ENCODE measurements at regions not wholly inside any gene's neighbourhood (a gene's known extent, or its start where the extent isn't known, plus 50 kb on each side); places are given as distances from the start of the nearest gene placed in this dataset.

GRCh38 chr2:156663757-156664409 is 227.7 kb downstream of the GPD2 start:
- H3K9me2 ChIP-seq (ENCODE audit: low read depth, low read length), result no peaks in the 10 kb centered on the region
- no peaks in the 10 kb centered on the region for H3K79me2 ChIP-seq (ENCODE audit: insufficient read depth, low read length)
- H3K27me3 ChIP-seq (ENCODE audit: insufficient read depth, low read length), result no peaks in the 10 kb centered on the region
- TF ChIP-seq, protein P1, sequence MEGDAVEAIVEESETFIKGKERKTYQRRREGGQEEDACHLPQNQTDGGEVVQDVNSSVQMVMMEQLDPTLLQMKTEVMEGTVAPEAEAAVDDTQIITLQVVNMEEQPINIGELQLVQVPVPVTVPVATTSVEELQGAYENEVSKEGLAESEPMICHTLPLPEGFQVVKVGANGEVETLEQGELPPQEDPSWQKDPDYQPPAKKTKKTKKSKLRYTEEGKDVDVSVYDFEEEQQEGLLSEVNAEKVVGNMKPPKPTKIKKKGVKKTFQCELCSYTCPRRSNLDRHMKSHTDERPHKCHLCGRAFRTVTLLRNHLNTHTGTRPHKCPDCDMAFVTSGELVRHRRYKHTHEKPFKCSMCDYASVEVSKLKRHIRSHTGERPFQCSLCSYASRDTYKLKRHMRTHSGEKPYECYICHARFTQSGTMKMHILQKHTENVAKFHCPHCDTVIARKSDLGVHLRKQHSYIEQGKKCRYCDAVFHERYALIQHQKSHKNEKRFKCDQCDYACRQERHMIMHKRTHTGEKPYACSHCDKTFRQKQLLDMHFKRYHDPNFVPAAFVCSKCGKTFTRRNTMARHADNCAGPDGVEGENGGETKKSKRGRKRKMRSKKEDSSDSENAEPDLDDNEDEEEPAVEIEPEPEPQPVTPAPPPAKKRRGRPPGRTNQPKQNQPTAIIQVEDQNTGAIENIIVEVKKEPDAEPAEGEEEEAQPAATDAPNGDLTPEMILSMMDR (IDR thresholded peaks at IDR 0.05; ENCODE audit: low read length), result no peak
- no peak for TF ChIP-seq EZH2 (IDR thresholded peaks at IDR 0.05; ENCODE audit: borderline replicate concordance, low read length)
- no peaks in the 10 kb centered on the region for H3K36me3 ChIP-seq (ENCODE audit: insufficient read depth, low read length)
- H2AFZ ChIP-seq (ENCODE audit: low read length), result no peak overlapping the region
- H3K9me3 ChIP-seq (ENCODE audit: low read length), result no peaks in the 10 kb centered on the region
- no peaks in the 10 kb centered on the region for H3K4me1 ChIP-seq (ENCODE audit: insufficient read depth, low read length, severe bottlenecking)
- no peak overlapping the region for H3K4me3 ChIP-seq (ENCODE audit: low read depth, low read length, poor library complexity, severe bottlenecking)
- H3K4me2 ChIP-seq (ENCODE audit: low read length), result no peak overlapping the region
- no peak overlapping the region for H3K9ac ChIP-seq (ENCODE audit: low read length)
- no peaks in the 10 kb centered on the region for H4K20me1 ChIP-seq (ENCODE audit: insufficient read depth, low read length)
- no peak overlapping the region for H3K27ac ChIP-seq (ENCODE audit: low read depth, low read length, poor library complexity, severe bottlenecking)
- H3F3A ChIP-seq (ENCODE audit: insufficient read depth, low read length), result no peaks in the 10 kb centered on the region

DNA sequence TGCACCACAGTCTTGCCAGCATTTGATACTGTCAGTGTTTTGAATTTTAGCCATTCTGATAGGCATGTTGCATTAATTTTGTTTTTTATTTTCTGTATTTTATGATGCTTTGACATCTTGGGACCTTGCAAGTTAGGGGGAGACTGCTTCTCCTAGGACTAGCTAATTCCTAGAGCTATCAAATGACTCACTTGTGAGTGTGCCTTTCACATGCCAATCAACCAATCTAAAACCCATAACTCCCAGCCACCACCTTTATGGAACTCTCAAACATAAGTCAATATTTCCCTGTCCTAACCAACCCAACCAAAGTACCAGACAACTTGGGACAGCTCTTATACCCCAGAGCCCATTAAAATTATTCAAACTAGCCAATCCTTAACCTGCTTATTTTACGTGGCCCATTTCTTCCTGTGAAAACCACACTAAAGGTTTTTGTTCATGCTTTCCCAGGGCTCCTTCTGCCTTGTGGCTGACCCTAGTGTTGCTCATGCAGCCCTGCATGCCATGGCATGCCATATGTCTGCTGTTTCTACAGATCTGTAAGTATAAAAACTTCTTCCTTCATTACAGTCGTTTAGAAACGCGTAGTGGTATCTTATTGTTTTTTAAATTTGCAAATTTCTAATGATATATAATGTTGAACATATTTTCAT is 230.1 kb downstream of the GPD2 start:
- Histone ChIP-seq H3K9me3 (ENCODE audit: low read length) (no peaks in the 10 kb centered on the region), H3K4me1 (ENCODE audit: insufficient read depth, low read length, severe bottlenecking) (no peaks in the 10 kb centered on the region), H3K4me2 (ENCODE audit: low read length) (no peak overlapping the region), H3F3A (ENCODE audit: insufficient read depth, low read length) (no peaks in the 10 kb centered on the region), H2AFZ (ENCODE audit: low read length) (no peak overlapping the region), H3K9me2 (ENCODE audit: low read depth, low read length) (no peaks in the 10 kb centered on the region), H3K27ac (ENCODE audit: low read depth, low read length, poor library complexity, severe bottlenecking) (no peak overlapping the region), H3K9ac (ENCODE audit: low read length) (no peak overlapping the region), H3K79me2 (ENCODE audit: insufficient read depth, low read length) (no peaks in the 10 kb centered on the region), H3K36me3 (ENCODE audit: insufficient read depth, low read length) (no peaks in the 10 kb centered on the region), H3K27me3 (ENCODE audit: insufficient read depth, low read length) (no peaks in the 10 kb centered on the region), H3K4me3 (ENCODE audit: low read depth, low read length, poor library complexity, severe bottlenecking) (no peak overlapping the region), H4K20me1 (ENCODE audit: insufficient read depth, low read length) (no peaks in the 10 kb centered on the region)
- TF ChIP-seq, protein P1 (IDR thresholded peaks at IDR 0.05; ENCODE audit: low read length), result no peak
- no peak for TF ChIP-seq EZH2 (IDR thresholded peaks at IDR 0.05; ENCODE audit: borderline replicate concordance, low read length)

DNA sequence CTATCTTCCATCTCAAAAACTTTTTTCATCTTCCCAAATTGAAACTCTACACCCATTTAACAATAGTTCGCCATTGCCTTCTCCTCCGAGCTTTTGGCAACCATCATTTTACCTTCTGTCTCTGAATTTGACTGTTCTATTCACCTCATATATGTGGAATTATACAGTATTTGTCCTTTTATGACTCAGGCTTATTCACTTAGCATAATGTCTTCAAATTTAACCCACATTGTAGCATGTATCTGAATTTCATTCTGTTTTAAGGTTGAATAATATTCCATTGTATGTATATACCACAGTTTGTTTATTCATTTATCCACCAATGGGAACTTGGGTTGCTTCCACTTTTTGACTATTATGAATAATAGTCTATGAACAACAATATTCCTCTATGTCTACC is 233.9 kb downstream of the GPD2 start:
- no peaks in the 10 kb centered on the region for H3K9me2 ChIP-seq (ENCODE audit: low read depth, low read length)
- H2AFZ ChIP-seq (ENCODE audit: low read length), result no peak overlapping the region
- no peaks in the 10 kb centered on the region; the same call in 1 of the 2 replicates for H3F3A ChIP-seq (ENCODE audit: insufficient read depth, low read length)
- H3K4me3 ChIP-seq (ENCODE audit: low read depth, low read length, poor library complexity, severe bottlenecking), result no peak overlapping the region
- no peaks in the 10 kb centered on the region for H4K20me1 ChIP-seq (ENCODE audit: insufficient read depth, low read length)
- TF ChIP-seq, protein P1 (IDR thresholded peaks at IDR 0.05; ENCODE audit: low read length), result no peak
- TF ChIP-seq EZH2 (IDR thresholded peaks at IDR 0.05; ENCODE audit: borderline replicate concordance, low read length), result no peak
- no peaks in the 10 kb centered on the region for H3K4me1 ChIP-seq (ENCODE audit: insufficient read depth, low read length, severe bottlenecking)
- no peak overlapping the region for H3K4me2 ChIP-seq (ENCODE audit: low read length)
- no peaks in the 10 kb centered on the region for H3K27me3 ChIP-seq (ENCODE audit: insufficient read depth, low read length)
- no peak overlapping the region for H3K9ac ChIP-seq (ENCODE audit: low read length)
- no peak overlapping the region for H3K27ac ChIP-seq (ENCODE audit: low read depth, low read length, poor library complexity, severe bottlenecking)
- no peaks in the 10 kb centered on the region for H3K79me2 ChIP-seq (ENCODE audit: insufficient read depth, low read length)
- no peaks in the 10 kb centered on the region for H3K36me3 ChIP-seq (ENCODE audit: insufficient read depth, low read length)
- no peaks in the 10 kb centered on the region for H3K9me3 ChIP-seq (ENCODE audit: low read length)

Data from OCI-LY1 (cell line).